IMR-90 (cell line): ENCODE measurements at regions not wholly inside any gene's neighbourhood (a gene's known extent, or its start where the extent isn't known, plus 50 kb on each side); places are given as distances from the start of the nearest gene placed in this dataset.

Experiments used
- ATAC-seq: fragments of 200-7000 bp; cut with Tn5 transposase; 2 replicates; pipeline ENCODE4 v1.9.1; 2020; ENCODE audit warnings: low read depth, mild to moderate bottlenecking, moderate library complexity
- BruUV-seq: library from RNA; stranded (reverse); fragments of 400-500 nt; replicated peaks from 2 replicates; lab custom pipeline; 2021; lab: Mats Ljungman, UMichigan
- CTCF ChIA-PET: fragments of 300-600 bp; formaldehyde crosslinking; extraction: SDS; loops from one replicate; lab custom pipeline; 2021; ENCODE audit warnings: antibody characterized with exemption; lab: Yijun Ruan, JAX
- POLR2A ChIA-PET: fragments of 300-600 bp; sonication (Branson Sonifier 250); formaldehyde crosslinking; loops from one replicate; lab custom pipeline; 2022; ENCODE audit warnings: antibody characterized with exemption; ENCODE audit not compliant: unreplicated experiment; lab: Charles Lee
- DNase-seq: peaks from one replicate; pipeline ENCODE4 v3.0.0; 2013
- H2AFZ ChIP-seq: replicated peaks from 2 replicates; pipeline ENCODE3; 2013; ENCODE audit warnings: low read length, mild to moderate bottlenecking; ENCODE audit not compliant: poor library complexity
- H2AK5ac ChIP-seq: 2 replicates; pipeline ENCODE4 v1.6.1; 2013; ENCODE audit warnings: low read depth, low read length, inconsistent platforms
- H2AK9ac ChIP-seq: replicated peaks from 2 replicates; pipeline ENCODE3; 2013; ENCODE audit warnings: mild to moderate bottlenecking, low read depth, low read length, moderate library complexity; ENCODE audit not compliant: poor library complexity
- H2BK120ac ChIP-seq: 2 replicates; pipeline ENCODE4 v1.6.1; 2013; ENCODE audit warnings: low read depth, low read length, inconsistent platforms
- H2BK15ac ChIP-seq: 3 replicates; pipeline ENCODE4 v1.6.1; 2013; ENCODE audit warnings: low read depth, low read length, inconsistent platforms
- H2BK20ac ChIP-seq: 2 replicates; pipeline ENCODE4 v1.6.1; 2013; ENCODE audit warnings: low read depth, mild to moderate bottlenecking, inconsistent platforms, low read length, moderate library complexity
- H2BK5ac ChIP-seq: 2 replicates; pipeline ENCODE4 v1.6.1; 2013; ENCODE audit warnings: mild to moderate bottlenecking, low read depth, low read length, inconsistent platforms; ENCODE audit not compliant: poor library complexity, severe bottlenecking
- H3K14ac ChIP-seq: replicated peaks from 2 replicates; pipeline ENCODE4 v1.6.1; 2013; ENCODE audit warnings: low read depth, low read length, inconsistent platforms
- H3K18ac ChIP-seq: 2 replicates; pipeline ENCODE4 v1.6.1; 2013; ENCODE audit warnings: low read depth, low read length, control low read depth
- H3K23ac ChIP-seq: 2 replicates; pipeline ENCODE4 v1.6.1; 2013; ENCODE audit warnings: low read depth, low read length, inconsistent platforms
- H3K27ac ChIP-seq: 2 replicates; pipeline ENCODE4 v1.5.1; 2013; ENCODE audit warnings: mild to moderate bottlenecking, control low read depth, low read length; ENCODE audit not compliant: insufficient read depth
- H3K27me3 ChIP-seq: 2 replicates; pipeline ENCODE4 v1.6.1; 2013; ENCODE audit warnings: low read length; ENCODE audit not compliant: control insufficient read depth, insufficient read depth
- H3K36me3 ChIP-seq: 2 replicates; pipeline ENCODE4 v1.6.1; 2013; ENCODE audit warnings: low read length, mixed read lengths; ENCODE audit not compliant: control insufficient read depth, insufficient read depth
- H3K4ac ChIP-seq: 2 replicates; pipeline ENCODE4 v1.6.1; 2013; ENCODE audit warnings: low read depth, low read length, inconsistent platforms
- H3K4me1 ChIP-seq: 2 replicates; pipeline ENCODE4 v1.6.1; 2013; ENCODE audit warnings: low read length, mixed read lengths; ENCODE audit not compliant: control insufficient read depth, insufficient read depth
- H3K4me2 ChIP-seq: 2 replicates; pipeline ENCODE4 v1.6.1; 2013; ENCODE audit warnings: low read depth, mild to moderate bottlenecking, control low read depth, low read length, moderate library complexity
- H3K4me3 ChIP-seq: 2 replicates; pipeline ENCODE4 v1.5.1; 2013; ENCODE audit warnings: low read depth, mild to moderate bottlenecking, control low read depth, low read length, moderate library complexity; ENCODE audit not compliant: insufficient read depth
- H3K56ac ChIP-seq: 2 replicates; pipeline ENCODE4 v1.6.1; 2013; ENCODE audit warnings: low read length, inconsistent platforms; ENCODE audit not compliant: insufficient read depth; ENCODE audit errors: extremely low read depth
- H3K79me1 ChIP-seq, 2 experiments: 2 replicates each; pipeline ENCODE4 v1.6.1; 2013; ENCODE audit warnings: low read length in 2 of 2, inconsistent platforms in 1 of 2, low read depth in 1 of 2
- H3K9ac ChIP-seq: 2 replicates; pipeline ENCODE4 v1.6.1; 2013; ENCODE audit warnings: low read depth, low read length, control low read depth
- H3K9me1 ChIP-seq: 2 replicates; pipeline ENCODE4 v1.6.1; 2013; ENCODE audit warnings: low read length, inconsistent platforms; ENCODE audit not compliant: insufficient read depth
- H3K9me3 ChIP-seq: 2 replicates; pipeline ENCODE4 v1.6.1; 2013; ENCODE audit warnings: low read length; ENCODE audit not compliant: control insufficient read depth, insufficient read depth
- H4K20me1 ChIP-seq: 2 replicates; pipeline ENCODE4 v1.6.1; 2013; ENCODE audit warnings: low read length, inconsistent platforms; ENCODE audit not compliant: insufficient read depth
- H4K5ac ChIP-seq: 2 replicates; pipeline ENCODE4 v1.6.1; 2013; ENCODE audit warnings: mild to moderate bottlenecking, low read depth, low read length, control low read depth
- H4K8ac ChIP-seq, 2 experiments: 2 replicates each; pipeline ENCODE4 v1.6.1; 2013; ENCODE audit warnings: low read depth in 2 of 2, low read length in 2 of 2, control low read depth in 1 of 2, inconsistent platforms in 1 of 2
- H4K91ac ChIP-seq: 2 replicates; pipeline ENCODE4 v1.6.1; 2013; ENCODE audit warnings: low read depth, low read length, inconsistent platforms; ENCODE audit not compliant: insufficient read depth
- BHLHE40 ChIP-seq: fragments of 150-350 bp; IDR thresholded peaks from 2 replicates; pipeline ENCODE4 v1.6.1; 2016; ENCODE audit warnings: mild to moderate bottlenecking, low read depth, low read length
- CEBPB ChIP-seq: IDR thresholded peaks from 2 replicates; pipeline ENCODE4 v1.6.1; 2012; ENCODE audit warnings: low read depth, low read length, improper control_type of control experiment
- CHD1 ChIP-seq: IDR thresholded peaks from 2 replicates; pipeline ENCODE4 v1.6.1; 2012; ENCODE audit warnings: low read depth, low read length, improper control_type of control experiment
- FOS ChIP-seq: fragments of 150-350 bp; IDR thresholded peaks from 2 replicates; pipeline ENCODE4 v1.6.1; 2016; ENCODE audit warnings: low read depth, low read length
- MAFK ChIP-seq: IDR thresholded peaks from 2 replicates; pipeline ENCODE4 v1.6.1; 2012; ENCODE audit warnings: low read depth, low read length, improper control_type of control experiment
- MAZ ChIP-seq: IDR thresholded peaks from 2 replicates; pipeline ENCODE4 v1.6.1; 2012; ENCODE audit warnings: low read depth, mild to moderate bottlenecking, low read length, improper control_type of control experiment, moderate library complexity, borderline replicate concordance
- MXI1 ChIP-seq: IDR thresholded peaks from 2 replicates; pipeline ENCODE4 v1.6.1; 2012; ENCODE audit warnings: low read depth, mild to moderate bottlenecking, low read length, moderate library complexity, borderline replicate concordance
- NFE2L2 ChIP-seq: fragments of 150-350 bp; IDR thresholded peaks from 2 replicates; pipeline ENCODE4 v1.6.1; 2016; ENCODE audit warnings: low read depth, mild to moderate bottlenecking, low read length
- POLR2A ChIP-seq: IDR thresholded peaks from 2 replicates; pipeline ENCODE4 v1.6.1; 2012; ENCODE audit warnings: mild to moderate bottlenecking, low read depth, low read length
- RAD21 ChIP-seq: IDR thresholded peaks from 2 replicates; pipeline ENCODE4 v1.6.1; 2012; ENCODE audit warnings: low read length, improper control_type of control experiment
- RCOR1 ChIP-seq: IDR thresholded peaks from 2 replicates; pipeline ENCODE4 v1.6.1; 2012; ENCODE audit warnings: mild to moderate bottlenecking, low read length, improper control_type of control experiment; ENCODE audit not compliant: insufficient replicate concordance
- RFX5 ChIP-seq: IDR thresholded peaks from 2 replicates; pipeline ENCODE4 v1.8.0; 2012; ENCODE audit warnings: low read depth, mild to moderate bottlenecking, low read length, moderate library complexity
- SMC3 ChIP-seq: fragments of 150-350 bp; IDR thresholded peaks from 2 replicates; pipeline ENCODE4 v1.6.1; 2016; ENCODE audit warnings: low read depth, mild to moderate bottlenecking, antibody characterized with exemption, low read length, moderate library complexity
- WGBS, 2 experiments: methylation state at CpG; one replicate each; pipeline versions ENCODE4 v1.1.5 to v1.1.7; 2013; ENCODE audit warnings: missing lambda C conversion rate in 2 of 2; ENCODE audit not compliant: insufficient read length in 1 of 2; ENCODE audit errors: extremely low coverage in 2 of 2; 5-methylcytosine and 5-hydroxymethylcytosine counted together
- dilution Hi-C: fragments of 300-500 bp; cut with HindIII; formaldehyde crosslinking; loops from one replicate; pipeline ENCODE4 v1.14.3; 2018; ENCODE audit warnings: low sequenced_read_pairs; ENCODE audit not compliant: unreplicated experiment
- in situ Hi-C: fragments of 300-500 bp; cut with MboI; formaldehyde crosslinking; loops from 3 replicates; pipeline ENCODE4 v1.14.3; 2019; ENCODE audit warnings: low sequenced_read_pairs, inconsistent platforms, mixed read lengths
- intact Hi-C: fragments of 100-400 bp; cut with micrococcal nuclease; formaldehyde crosslinking; loops from 2 replicates; pipeline ENCODE4 v1.10.0; 2022
- TF ChIP-seq, protein P1 (sequence below): conservative IDR thresholded peaks from 2 replicates; pipeline ENCODE4 v1.5.1; 2012; ENCODE audit warnings: mild to moderate bottlenecking, low read depth, low read length, improper control_type of control experiment
- TF ChIP-seq, protein P2 (sequence below): fragments of 150-350 bp; IDR thresholded peaks from 2 replicates; pipeline ENCODE4 v1.6.1; 2016; ENCODE audit warnings: low read depth, mild to moderate bottlenecking, low read length, moderate library complexity, borderline replicate concordance
- TF ChIP-seq, protein P3 (sequence below): fragments of 150-350 bp; IDR thresholded peaks from 2 replicates; pipeline ENCODE4 v1.6.1; 2017; ENCODE audit warnings: mild to moderate bottlenecking, antibody characterized with exemption, low read length, low read depth

DNA sequence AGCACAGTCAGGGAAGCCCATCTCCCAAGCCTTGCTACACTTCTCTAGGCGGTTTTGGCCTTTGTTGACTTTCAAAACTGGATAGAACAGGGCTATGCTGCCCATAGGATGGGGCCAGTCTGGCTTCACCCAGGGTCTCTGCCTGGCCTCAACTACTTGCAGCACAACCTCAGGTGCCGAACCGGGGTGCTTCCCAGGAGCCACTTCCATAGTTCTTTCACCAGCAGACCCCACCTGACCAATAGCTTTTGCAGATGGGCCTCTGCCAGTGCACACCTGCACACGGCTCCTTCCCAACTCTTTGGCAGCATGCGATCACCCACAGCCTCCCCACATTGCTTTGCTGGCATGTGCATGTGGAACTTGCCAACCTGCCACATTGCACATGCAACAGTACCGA, 331.6 kb downstream of the CPS1 start:
- Histone ChIP-seq H2BK5ac (no peak overlapping the region), H2AK9ac (no peak overlapping the region), H3K4me1 (no peaks in the 10 kb centered on the region), H2AK5ac (no peak overlapping the region), H2BK20ac (no peak overlapping the region), H4K5ac (no peak overlapping the region), H2BK15ac (no peak overlapping the region), H3K36me3 (no peaks in the 10 kb centered on the region), H2AFZ (no peak overlapping the region), H3K79me1 (no peaks in the 10 kb centered on the region), H3K18ac (no peak overlapping the region), H3K23ac (no peak overlapping the region), H3K9me3 (peaks cover 8% of the 10 kb centered on the region), H3K9me1 (no peaks in the 10 kb centered on the region), H3K56ac (no peak overlapping the region), H4K20me1 (no peaks in the 10 kb centered on the region), H3K14ac (no peak overlapping the region), H2BK120ac (no peak overlapping the region), H3K4me3 (no peak overlapping the region), H3K27ac (no peak overlapping the region), H4K8ac (no peak overlapping the region), H3K27me3 (no peaks in the 10 kb centered on the region), H3K4me2 (no peak overlapping the region), H4K91ac (no peak overlapping the region), H3K4ac (no peak overlapping the region), H3K9ac (no peak overlapping the region)
- CTCF ChIA-PET = no interaction called here
- intact Hi-C loops (no loop called here), in situ Hi-C loops (no loop called here), dilution Hi-C loops (no loop called here)
- ATAC-seq (no peak), DNase-seq (no peak)
- POLR2A ChIA-PET = no interaction called here
- no TSS peak for BruUV-seq
- no CpG with 5 or more reads among the region's 6 CpGs for WGBS, 2 experiments
- TF ChIP-seq SMC3 (no peak), NFE2L2 (no peak), CEBPB (no peak), MAFK (no peak), RFX5 (no peak), CHD1 (no peak), BHLHE40 (no peak), MAZ (no peak), RCOR1 (no peak), FOS (no peak), RAD21 (no peak), MXI1 (no peak), POLR2A (no peak)
- TF ChIP-seq, protein P1, sequence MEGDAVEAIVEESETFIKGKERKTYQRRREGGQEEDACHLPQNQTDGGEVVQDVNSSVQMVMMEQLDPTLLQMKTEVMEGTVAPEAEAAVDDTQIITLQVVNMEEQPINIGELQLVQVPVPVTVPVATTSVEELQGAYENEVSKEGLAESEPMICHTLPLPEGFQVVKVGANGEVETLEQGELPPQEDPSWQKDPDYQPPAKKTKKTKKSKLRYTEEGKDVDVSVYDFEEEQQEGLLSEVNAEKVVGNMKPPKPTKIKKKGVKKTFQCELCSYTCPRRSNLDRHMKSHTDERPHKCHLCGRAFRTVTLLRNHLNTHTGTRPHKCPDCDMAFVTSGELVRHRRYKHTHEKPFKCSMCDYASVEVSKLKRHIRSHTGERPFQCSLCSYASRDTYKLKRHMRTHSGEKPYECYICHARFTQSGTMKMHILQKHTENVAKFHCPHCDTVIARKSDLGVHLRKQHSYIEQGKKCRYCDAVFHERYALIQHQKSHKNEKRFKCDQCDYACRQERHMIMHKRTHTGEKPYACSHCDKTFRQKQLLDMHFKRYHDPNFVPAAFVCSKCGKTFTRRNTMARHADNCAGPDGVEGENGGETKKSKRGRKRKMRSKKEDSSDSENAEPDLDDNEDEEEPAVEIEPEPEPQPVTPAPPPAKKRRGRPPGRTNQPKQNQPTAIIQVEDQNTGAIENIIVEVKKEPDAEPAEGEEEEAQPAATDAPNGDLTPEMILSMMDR = no peak
- TF ChIP-seq, protein P2, sequence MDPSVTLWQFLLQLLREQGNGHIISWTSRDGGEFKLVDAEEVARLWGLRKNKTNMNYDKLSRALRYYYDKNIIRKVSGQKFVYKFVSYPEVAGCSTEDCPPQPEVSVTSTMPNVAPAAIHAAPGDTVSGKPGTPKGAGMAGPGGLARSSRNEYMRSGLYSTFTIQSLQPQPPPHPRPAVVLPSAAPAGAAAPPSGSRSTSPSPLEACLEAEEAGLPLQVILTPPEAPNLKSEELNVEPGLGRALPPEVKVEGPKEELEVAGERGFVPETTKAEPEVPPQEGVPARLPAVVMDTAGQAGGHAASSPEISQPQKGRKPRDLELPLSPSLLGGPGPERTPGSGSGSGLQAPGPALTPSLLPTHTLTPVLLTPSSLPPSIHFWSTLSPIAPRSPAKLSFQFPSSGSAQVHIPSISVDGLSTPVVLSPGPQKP = no peak
- TF ChIP-seq, protein P3, sequence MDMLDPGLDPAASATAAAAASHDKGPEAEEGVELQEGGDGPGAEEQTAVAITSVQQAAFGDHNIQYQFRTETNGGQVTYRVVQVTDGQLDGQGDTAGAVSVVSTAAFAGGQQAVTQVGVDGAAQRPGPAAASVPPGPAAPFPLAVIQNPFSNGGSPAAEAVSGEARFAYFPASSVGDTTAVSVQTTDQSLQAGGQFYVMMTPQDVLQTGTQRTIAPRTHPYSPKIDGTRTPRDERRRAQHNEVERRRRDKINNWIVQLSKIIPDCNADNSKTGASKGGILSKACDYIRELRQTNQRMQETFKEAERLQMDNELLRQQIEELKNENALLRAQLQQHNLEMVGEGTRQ = no peak
